IPS DF 6.9 (cell line): ENCODE measurements at regions not wholly inside any gene's neighbourhood (a gene's known extent, or its start where the extent isn't known, plus 50 kb on each side); places are given as distances from the start of the nearest gene placed in this dataset.

ENCODE experiments used
- DNase-seq: peaks from one replicate; pipeline ENCODE4 v3.0.0-alpha.2; 2013; ENCODE audit warnings: low read depth, low spot score
- H3K27ac ChIP-seq: one replicate; pipeline ENCODE4 v1.5.1; 2013; ENCODE audit warnings: low read length, control low read depth
- H3K27me3 ChIP-seq: 2 replicates; pipeline ENCODE4 v1.6.1; 2013; ENCODE audit warnings: mild to moderate bottlenecking, low read length; ENCODE audit not compliant: control insufficient read depth, insufficient read depth
- H3K36me3 ChIP-seq: 2 replicates; pipeline ENCODE4 v1.6.1; 2013; ENCODE audit warnings: low read length; ENCODE audit not compliant: control insufficient read depth, insufficient read depth
- H3K4me1 ChIP-seq: 2 replicates; pipeline ENCODE4 v1.6.1; 2013; ENCODE audit warnings: low read length; ENCODE audit not compliant: control insufficient read depth, insufficient read depth
- H3K4me3 ChIP-seq: 2 replicates; pipeline ENCODE4 v1.5.1; 2013; ENCODE audit warnings: mild to moderate bottlenecking, low read length
- H3K9me3 ChIP-seq: 2 replicates; pipeline ENCODE4 v1.6.1; 2013; ENCODE audit warnings: low read length, inconsistent platforms; ENCODE audit not compliant: control insufficient read depth, insufficient read depth
- WGBS: extraction: QIAGEN DNeasy Blood & Tissue Kit; methylation state at CpG from one replicate; pipeline ENCODE4 v1.1.7; 2013; ENCODE audit warnings: mixed read lengths, missing lambda C conversion rate; ENCODE audit not compliant: insufficient read length, insufficient coverage; 5-methylcytosine and 5-hydroxymethylcytosine counted together

DNA sequence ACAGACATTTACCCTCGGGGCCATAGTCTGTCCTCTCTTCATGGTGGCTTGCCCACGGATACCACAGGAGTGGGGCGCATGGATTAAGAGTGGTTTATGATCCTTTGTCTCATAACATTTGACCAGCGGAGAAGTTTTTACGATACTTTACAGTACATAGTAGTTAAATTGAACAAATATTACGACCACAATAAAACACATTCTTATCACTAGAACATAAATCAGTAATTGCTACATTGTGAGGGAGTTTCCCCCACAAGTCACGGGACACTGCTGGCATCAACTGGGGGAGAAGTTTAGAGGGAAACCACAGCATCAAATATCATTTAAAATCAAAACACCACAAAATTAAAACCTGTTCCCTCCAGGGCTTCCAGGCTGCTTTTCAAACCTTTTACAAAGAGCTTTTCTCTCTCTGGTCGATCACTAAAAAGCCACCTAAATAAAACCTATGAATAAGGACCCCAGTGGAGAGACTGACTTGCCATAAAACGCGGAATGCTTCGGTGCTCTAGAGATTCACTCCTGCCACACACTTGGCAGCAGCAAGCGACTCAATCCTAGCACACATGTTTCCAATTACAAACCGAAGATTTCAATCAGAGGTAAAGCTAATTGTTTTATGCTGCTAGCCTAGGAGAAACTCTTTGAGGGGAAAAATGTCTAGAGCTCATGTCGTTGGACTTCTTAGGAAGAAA, 173.7 kb upstream of the HNRNPA3 start:
- DNase-seq, result no peak
- WGBS, result no CpG with 5 or more reads among the region's 14 CpGs
- Histone ChIP-seq H3K27ac (no peak overlapping the region), H3K9me3 (no peaks in the 10 kb centered on the region), H3K4me3 (no peak overlapping the region), H3K27me3 (no peaks in the 10 kb centered on the region), H3K4me1 (no peaks in the 10 kb centered on the region), H3K36me3 (no peaks in the 10 kb centered on the region)

DNA sequence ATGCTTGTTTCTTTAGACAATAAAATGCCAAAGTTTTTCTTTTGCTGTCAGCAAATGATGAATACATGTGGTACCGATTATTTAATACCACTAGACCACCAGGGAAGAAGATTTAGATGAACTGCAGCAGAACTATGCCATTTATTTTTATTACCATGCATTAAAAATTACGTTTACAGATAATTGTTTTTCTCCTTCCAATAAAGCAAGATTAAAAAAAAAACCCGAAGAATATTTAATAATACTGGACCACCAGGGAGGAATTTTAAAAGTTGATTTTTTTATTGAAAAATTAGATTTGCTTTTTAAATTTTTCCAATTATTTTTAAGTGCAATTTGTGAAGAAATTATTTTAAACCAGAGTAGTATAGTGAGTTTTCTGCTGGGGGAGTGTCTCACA, 170.3 kb upstream of the HNRNPA3 start:
- WGBS, result no CpG with 5 or more reads among the region's 3 CpGs
- Histone ChIP-seq H3K4me3 (no peak overlapping the region), H3K27ac (no peak overlapping the region), H3K27me3 (no peaks in the 10 kb centered on the region), H3K9me3 (no peaks in the 10 kb centered on the region), H3K36me3 (no peaks in the 10 kb centered on the region), H3K4me1 (no peaks in the 10 kb centered on the region)
- DNase-seq, result no peak

DNA sequence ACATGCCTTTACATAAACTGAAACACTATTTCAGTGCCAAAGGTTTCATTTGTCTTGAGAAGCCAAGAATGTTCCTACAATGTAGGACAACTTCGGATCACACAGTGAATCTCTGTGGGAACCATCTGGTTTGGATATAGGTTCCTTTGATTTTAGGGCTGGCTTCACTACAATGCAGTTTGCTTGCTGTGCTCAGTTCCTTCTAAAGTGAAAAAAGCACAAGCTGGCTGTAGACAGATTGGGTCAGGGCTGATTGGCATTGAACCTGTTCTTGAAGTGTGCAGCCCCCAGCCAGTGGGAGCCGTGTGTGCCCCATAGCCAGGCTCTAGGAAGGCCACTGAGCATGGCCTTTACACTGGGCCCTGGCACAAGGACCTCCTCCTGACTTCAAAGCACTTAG, 167.9 kb upstream of the HNRNPA3 start:
- H3K4me3 ChIP-seq, result no peak overlapping the region
- no peaks in the 10 kb centered on the region for H3K36me3 ChIP-seq
- no CpG with 5 or more reads among the region's 2 CpGs for WGBS
- no peaks in the 10 kb centered on the region for H3K9me3 ChIP-seq
- no peak for DNase-seq
- no peaks in the 10 kb centered on the region for H3K4me1 ChIP-seq
- no peak overlapping the region for H3K27ac ChIP-seq
- no peaks in the 10 kb centered on the region for H3K27me3 ChIP-seq

DNA sequence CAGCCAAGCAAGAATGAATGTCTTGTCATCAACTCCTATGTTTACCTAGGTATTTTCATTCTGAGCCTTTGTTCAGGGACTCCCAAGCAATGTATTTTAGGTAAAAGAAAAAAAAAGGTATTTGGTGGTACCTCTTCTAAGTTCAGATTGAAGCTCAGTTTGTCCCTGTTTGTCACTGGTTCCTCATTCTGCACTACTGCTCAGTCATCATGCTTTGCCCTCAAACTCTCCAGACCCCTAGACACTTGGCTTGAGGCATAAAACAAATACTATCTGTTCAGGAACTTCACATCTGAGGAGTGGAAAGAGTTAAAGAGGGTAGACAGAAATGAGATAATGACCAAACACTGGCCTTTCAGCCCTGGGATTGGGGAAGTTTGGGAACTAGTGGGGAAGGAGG, 163.6 kb upstream of the HNRNPA3 start:
- Histone ChIP-seq H3K27me3 (no peaks in the 10 kb centered on the region), H3K9me3 (no peaks in the 10 kb centered on the region), H3K27ac (no peak overlapping the region), H3K4me3 (no peak overlapping the region), H3K36me3 (no peaks in the 10 kb centered on the region), H3K4me1 (no peaks in the 10 kb centered on the region)
- no peak for DNase-seq

DNA sequence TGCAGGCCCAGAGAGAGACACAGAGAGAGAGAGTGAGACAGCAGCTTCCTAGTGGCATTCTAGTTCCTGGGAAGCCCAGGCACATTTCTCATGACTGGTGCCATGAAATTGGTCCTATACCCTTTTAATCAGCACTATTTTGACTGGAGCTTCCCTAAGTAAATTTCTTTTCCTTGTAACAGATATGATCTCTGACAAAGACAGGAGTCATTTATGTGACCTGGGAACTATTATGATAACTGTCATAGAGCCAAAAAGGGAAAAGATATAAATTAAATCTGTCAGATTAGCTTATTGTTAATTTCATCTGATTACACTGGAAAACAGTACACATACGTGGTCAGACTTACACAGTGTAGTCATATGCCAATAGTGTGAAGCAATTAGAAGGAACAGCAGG, 161.3 kb upstream of the HNRNPA3 start:
- no peak overlapping the region for H3K4me3 ChIP-seq
- DNase-seq, result no peak

DNA sequence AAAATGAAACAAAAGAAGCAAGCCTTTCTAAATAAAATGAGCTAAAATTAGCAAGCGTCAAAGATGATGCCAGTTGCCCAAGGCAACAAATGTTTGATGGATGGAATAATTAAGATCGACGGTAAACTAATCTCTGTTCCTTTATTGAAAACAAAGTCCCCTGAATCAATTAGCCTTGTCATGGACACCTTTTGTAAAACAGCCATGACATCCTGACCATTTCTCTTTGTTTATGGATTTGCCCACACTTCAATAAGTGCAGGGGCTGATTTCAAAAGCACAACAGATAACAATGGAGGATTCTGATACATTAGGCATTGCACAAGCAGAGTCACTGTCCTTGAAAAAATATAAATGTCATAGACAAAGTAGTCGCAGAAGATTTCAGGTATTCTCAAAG, 160.1 kb upstream of the HNRNPA3 start:
- no peak for DNase-seq
- no peaks in the 10 kb centered on the region for H3K27me3 ChIP-seq
- no peaks in the 10 kb centered on the region for H3K36me3 ChIP-seq
- H3K9me3 ChIP-seq, result no peaks in the 10 kb centered on the region
- WGBS, result no CpG with 5 or more reads among the region's 4 CpGs
- no peak overlapping the region for H3K4me3 ChIP-seq
- no peak overlapping the region for H3K27ac ChIP-seq
- H3K4me1 ChIP-seq, result no peaks in the 10 kb centered on the region

More for the DNA sequence above, 161.3 kb upstream of the HNRNPA3 start:
- WGBS, result no CpG with 5 or more reads among the region's 1 CpG
- Histone ChIP-seq H3K27me3 (no peaks in the 10 kb centered on the region), H3K9me3 (no peaks in the 10 kb centered on the region), H3K4me1 (no peaks in the 10 kb centered on the region), H3K36me3 (no peaks in the 10 kb centered on the region), H3K27ac (no peak overlapping the region)

DNA sequence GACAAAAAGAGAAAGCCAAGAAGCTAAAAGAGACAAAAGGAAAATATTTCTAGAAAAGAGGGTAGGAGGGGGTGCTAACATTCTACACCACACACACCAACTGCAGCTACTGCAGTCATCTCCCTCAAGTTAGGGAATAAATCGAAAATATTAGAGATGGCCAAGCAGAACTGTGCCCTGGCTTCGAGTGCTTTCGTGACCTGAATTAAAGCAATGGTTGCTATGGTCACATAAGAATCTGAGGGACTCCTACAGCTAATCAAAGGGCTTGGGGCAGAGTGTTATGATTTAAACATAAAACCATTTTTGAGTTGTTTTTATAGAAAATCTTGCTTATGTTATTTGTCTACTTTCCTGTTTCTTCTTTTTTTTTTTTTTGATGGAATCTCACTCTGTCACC, 159.6 kb upstream of the HNRNPA3 start:
- Histone ChIP-seq H3K9me3 (no peaks in the 10 kb centered on the region), H3K36me3 (no peaks in the 10 kb centered on the region), H3K27me3 (no peaks in the 10 kb centered on the region), H3K4me3 (no peak overlapping the region), H3K4me1 (no peaks in the 10 kb centered on the region), H3K27ac (no peak overlapping the region)
- WGBS, result no CpG with 5 or more reads among the region's 3 CpGs
- no peak for DNase-seq

DNA sequence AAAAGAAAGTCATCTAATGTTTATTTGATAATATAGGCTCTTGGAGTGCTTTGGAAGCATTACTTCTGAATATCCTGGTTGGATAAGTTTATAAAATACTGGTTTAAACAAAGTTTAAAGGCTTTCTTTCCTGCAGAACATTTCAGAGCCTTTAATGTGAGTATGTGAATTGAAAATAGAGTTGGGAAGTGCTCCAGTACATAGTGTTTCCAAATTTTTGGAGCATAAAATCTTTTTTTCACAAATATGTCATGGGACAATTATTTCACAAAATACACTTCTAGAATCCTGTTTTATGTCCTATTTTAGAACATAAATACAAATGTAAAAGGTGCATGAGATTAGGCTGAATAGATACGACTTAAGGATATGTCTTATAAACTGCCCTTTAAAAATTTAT, 158.9 kb upstream of the HNRNPA3 start:
- DNase-seq, result no peak
- Histone ChIP-seq H3K4me3 (no peak overlapping the region), H3K9me3 (no peaks in the 10 kb centered on the region), H3K27me3 (no peaks in the 10 kb centered on the region), H3K27ac (no peak overlapping the region), H3K4me1 (no peaks in the 10 kb centered on the region), H3K36me3 (no peaks in the 10 kb centered on the region)
- no CpG with 5 or more reads among the region's 1 CpG for whole genome bisulfite sequencing

DNA sequence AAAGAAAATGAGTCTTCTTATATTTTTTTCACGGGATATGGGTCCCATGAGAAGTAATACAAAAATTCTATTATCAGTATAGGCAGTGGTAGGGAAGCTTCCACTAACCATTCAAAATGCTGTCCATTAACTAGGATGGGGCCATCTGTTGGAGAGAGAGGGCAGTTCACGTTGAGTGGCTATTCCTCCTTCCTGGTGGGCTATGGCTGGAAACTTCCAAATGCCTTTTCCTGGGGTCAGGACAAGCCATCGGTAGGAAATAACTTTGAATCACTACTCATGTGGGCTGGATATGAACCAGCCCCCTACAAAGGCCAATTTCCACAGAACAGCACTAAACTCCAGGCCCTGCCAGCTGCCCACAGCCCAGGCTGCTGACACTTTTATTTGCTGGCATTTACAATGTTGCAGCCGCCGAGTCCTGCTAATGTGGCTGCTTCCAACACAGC, 156.1 kb upstream of the HNRNPA3 start:
- Histone ChIP-seq H3K9me3 (no peaks in the 10 kb centered on the region), H3K27ac (no peak overlapping the region), H3K27me3 (no peaks in the 10 kb centered on the region), H3K36me3 (no peaks in the 10 kb centered on the region), H3K4me3 (no peak overlapping the region), H3K4me1 (no peaks in the 10 kb centered on the region)
- no CpG with 5 or more reads among the region's 5 CpGs for WGBS
- no peak for DNase-seq

DNA sequence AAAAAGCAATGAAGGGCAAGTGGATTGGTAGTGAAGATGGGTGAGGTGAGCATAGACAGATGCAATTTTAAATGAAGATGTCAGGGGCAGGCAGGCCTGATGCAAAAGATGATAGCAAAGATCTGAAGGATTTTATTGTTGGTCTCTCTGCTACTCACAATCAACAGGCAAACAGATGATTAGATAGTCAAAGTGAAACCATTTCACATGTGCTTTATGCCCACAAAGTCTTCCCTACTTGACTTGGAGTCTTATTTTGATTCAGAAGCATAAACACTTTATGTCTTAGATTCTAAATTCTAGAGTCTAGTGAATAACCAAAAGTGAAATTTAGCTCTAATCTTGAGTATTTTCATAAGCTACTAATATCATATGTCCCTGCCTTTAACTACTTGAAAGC, 153.8 kb upstream of the HNRNPA3 start:
- no peaks in the 10 kb centered on the region for H3K36me3 ChIP-seq
- DNase-seq, result no peak
- no peaks in the 10 kb centered on the region for H3K4me1 ChIP-seq
- H3K27ac ChIP-seq, result no peak overlapping the region
- H3K27me3 ChIP-seq, result no peaks in the 10 kb centered on the region
- H3K4me3 ChIP-seq, result no peak overlapping the region
- no peaks in the 10 kb centered on the region for H3K9me3 ChIP-seq

DNA sequence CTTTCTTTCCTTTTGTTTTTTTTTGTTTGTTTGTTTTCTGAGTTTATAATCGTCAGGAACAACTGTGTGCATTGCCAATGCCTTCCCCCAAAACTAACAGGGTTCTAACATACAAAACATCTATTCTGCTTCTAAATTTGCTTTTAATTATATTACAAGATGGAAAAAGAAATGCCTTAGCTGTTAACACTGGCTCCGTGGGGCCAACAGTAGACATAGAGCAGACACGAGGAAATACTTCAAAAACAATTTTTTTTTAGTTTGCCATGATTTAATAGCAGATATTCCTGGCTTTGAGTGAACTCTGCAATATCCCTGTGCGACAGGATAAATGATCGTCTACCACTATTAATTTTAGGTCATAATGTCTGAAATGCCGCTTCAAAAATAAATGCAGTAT, 153.3 kb upstream of the HNRNPA3 start:
- H3K27ac ChIP-seq, result no peak overlapping the region
- no peak for DNase-seq
- no peaks in the 10 kb centered on the region for H3K9me3 ChIP-seq
- H3K36me3 ChIP-seq, result no peaks in the 10 kb centered on the region
- WGBS, result no CpG with 5 or more reads among the region's 6 CpGs
- H3K4me3 ChIP-seq, result no peak overlapping the region
- H3K27me3 ChIP-seq, result no peaks in the 10 kb centered on the region
- H3K4me1 ChIP-seq, result no peaks in the 10 kb centered on the region
